Pancreas (tissue), 10 donors: ENCODE measurements at regions not wholly inside any gene's neighbourhood (a gene's known extent, or its start where the extent isn't known, plus 50 kb on each side); places are given as distances from the start of the nearest gene placed in this dataset.
A peak's percentile ranks its signal among the peaks of the same experiment; 100 is the strongest.

Source experiments
- ATAC-seq, 4 donors: fragments of 200-7000 bp; cut with Tn5 transposase; one replicate each; pipeline versions ENCODE4 v1.8.0 to v1.9.1; 2020; ENCODE audit warnings: mild to moderate bottlenecking in 4 of 4, moderate library complexity in 4 of 4
- DNase-seq, 6 donors: peaks; one replicate each; pipeline ENCODE4 v3.0.0-alpha.2; 2020
- FAIRE-seq: peaks from 2 replicates; lab custom pipeline; 2012; peaks lifted over from hg19 to GRCh38; lab: Jason Lieb, UNC
- H3K27ac ChIP-seq, 4 donors: fragments of 200-600 bp; sonication (generic); 1 replicate in 3 of 4; 2 replicates in 1 of 4; pipeline versions ENCODE4 v1.5.0 to v1.8.0; 2020
- H3K27me3 ChIP-seq, 4 donors: fragments of 200-600 bp; one replicate each; pipeline ENCODE4 v1.8.0; 2021
- H3K36me3 ChIP-seq, 3 donors: fragments of 200-600 bp; sonication (generic) in 1 of 3; one replicate each; pipeline versions ENCODE4 v1.5.0 to v1.8.0; 2020 to 2021
- H3K4me1 ChIP-seq, 3 donors: fragments of 200-600 bp; one replicate each; pipeline ENCODE4 v1.8.0; 2021
- H3K4me3 ChIP-seq, 4 donors: fragments of 200-600 bp; sonication (generic) in 2 of 4; one replicate each; pipeline versions ENCODE4 v1.5.0 to v1.8.0; 2020 to 2021
- H3K9me3 ChIP-seq, 4 donors: fragments of 200-600 bp; one replicate each; pipeline ENCODE4 v1.8.0; 2021
- WGBS, 2 donors: extraction: QIAGEN DNeasy Blood & Tissue Kit; methylation state at CpG; one replicate each; pipeline ENCODE4 v1.1.7; 2013; 5-methylcytosine and 5-hydroxymethylcytosine counted together
- intact Hi-C, 3 donors: fragments of 100-400 bp; cut with DNase I; formaldehyde crosslinking; loops; one replicate each; pipeline versions ENCODE4 v1.11.1 to v1.14.2; 2022
- TF ChIP-seq, protein P1 (sequence below), 4 donors: fragments of 200-600 bp; sonication (generic) in 3 of 4; IDR thresholded peaks; one replicate each; pipeline versions ENCODE4 v1.5.0 to v1.8.0; 2021; ENCODE audit warnings: antibody characterized with exemption in 4 of 4
- donor health status: healthy with polysubstance abuse.
- donor health status: DM: no; HTN: no; CAD: no; lungs with moderate emphysema.
- donor health status: DM: no; HTN: no; CAD: no.
- donor health status: control.
- donor health status: control.
- donor health status: Bipolar disorder and iron deficiency.
- donor health status: DM: yes; HTN: yes; CAD: no.
- donor health status: DM: no; HTN: no; CAD: no.
- donor health status: DM: no; HTN: no; CAD: no.
- donor health status: DM: yes; HTN: yes; CAD: no.

DNA sequence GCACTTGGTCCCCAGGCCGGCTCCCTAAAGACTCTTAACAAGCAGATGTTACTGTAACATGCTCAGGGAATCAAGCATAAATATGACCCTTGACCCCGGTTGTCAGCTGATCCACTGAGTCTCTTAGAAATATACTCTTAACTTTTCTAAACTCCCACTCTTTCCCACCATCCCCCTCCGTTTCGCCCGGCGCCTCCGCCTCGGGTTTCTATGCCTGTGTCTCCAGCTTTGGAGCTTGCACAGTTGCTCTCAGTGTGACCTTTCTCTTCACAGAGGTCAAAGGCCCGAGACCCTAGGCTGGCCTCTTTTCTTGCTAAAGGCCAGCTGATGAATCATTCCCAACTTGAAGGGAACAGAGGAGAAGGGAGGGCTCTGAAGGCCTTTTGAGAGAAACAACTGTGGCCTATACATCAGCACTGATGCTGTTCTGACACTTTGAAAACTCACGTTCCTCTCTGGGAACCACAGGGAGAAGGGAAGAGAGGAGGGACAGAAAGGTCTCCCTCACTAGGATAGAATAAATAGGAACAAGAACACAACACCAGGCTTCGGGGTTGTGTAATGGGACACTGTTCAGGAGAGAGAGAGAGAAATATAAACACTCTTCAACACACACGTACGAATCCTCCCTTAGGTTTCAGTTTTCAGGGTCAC, 484.5 kb upstream of the NR2F2 start:
- intact Hi-C loops, result no loop called here
- TF ChIP-seq, protein P1, sequence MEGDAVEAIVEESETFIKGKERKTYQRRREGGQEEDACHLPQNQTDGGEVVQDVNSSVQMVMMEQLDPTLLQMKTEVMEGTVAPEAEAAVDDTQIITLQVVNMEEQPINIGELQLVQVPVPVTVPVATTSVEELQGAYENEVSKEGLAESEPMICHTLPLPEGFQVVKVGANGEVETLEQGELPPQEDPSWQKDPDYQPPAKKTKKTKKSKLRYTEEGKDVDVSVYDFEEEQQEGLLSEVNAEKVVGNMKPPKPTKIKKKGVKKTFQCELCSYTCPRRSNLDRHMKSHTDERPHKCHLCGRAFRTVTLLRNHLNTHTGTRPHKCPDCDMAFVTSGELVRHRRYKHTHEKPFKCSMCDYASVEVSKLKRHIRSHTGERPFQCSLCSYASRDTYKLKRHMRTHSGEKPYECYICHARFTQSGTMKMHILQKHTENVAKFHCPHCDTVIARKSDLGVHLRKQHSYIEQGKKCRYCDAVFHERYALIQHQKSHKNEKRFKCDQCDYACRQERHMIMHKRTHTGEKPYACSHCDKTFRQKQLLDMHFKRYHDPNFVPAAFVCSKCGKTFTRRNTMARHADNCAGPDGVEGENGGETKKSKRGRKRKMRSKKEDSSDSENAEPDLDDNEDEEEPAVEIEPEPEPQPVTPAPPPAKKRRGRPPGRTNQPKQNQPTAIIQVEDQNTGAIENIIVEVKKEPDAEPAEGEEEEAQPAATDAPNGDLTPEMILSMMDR (IDR thresholded peaks at IDR 0.05), result no peak
- no peak overlapping the region for H3K4me3 ChIP-seq
- no peaks in the 10 kb centered on the region for H3K9me3 ChIP-seq
- FAIRE-seq (no peak), DNase-seq (peak in 2 of 6 donors; percentile 4 to 15), ATAC-seq (no peak)
- WGBS, 2 donors, result 68 to 71% methylated on average over 13 of the region's 13 CpGs
- H3K4me1 ChIP-seq, result no peaks in the 10 kb centered on the region
- no peaks in the 10 kb centered on the region for H3K27me3 ChIP-seq
- H3K36me3 ChIP-seq, result no peaks in the 10 kb centered on the region
- H3K27ac ChIP-seq, result no peak overlapping the region

DNA sequence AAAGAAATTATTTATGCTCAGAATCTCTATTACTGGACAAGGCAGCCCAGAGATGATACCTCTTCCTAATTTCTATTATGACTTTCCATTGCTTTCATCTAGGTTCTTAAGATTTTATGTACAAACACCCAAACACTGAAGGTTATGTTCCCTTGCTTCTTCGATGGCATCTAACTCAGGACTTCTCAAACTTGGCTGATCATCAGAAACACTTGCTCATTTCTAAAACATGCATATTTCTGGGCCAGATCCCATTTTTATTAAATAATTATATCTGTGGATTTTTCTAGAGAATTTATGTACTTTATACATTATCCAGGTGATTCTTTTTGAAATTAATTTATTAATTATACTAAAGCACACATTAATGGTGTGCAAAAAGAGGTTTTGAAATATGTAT, 482.4 kb upstream of the NR2F2 start:
- Histone ChIP-seq H3K27me3 (no peaks in the 10 kb centered on the region), H3K4me1 (no peaks in the 10 kb centered on the region), H3K4me3 (no peak overlapping the region), H3K9me3 (no peaks in the 10 kb centered on the region), H3K36me3 (no peaks in the 10 kb centered on the region), H3K27ac (no peak overlapping the region)
- intact Hi-C loops, result no loop called here
- TF ChIP-seq, protein P1 (IDR thresholded peaks at IDR 0.05), result no peak
- no peak for ATAC-seq
- DNase-seq, result no peak
- FAIRE-seq, result no peak
- 47 to 75% methylated on average over 1 of the region's 1 CpG for WGBS, 2 donors

DNA sequence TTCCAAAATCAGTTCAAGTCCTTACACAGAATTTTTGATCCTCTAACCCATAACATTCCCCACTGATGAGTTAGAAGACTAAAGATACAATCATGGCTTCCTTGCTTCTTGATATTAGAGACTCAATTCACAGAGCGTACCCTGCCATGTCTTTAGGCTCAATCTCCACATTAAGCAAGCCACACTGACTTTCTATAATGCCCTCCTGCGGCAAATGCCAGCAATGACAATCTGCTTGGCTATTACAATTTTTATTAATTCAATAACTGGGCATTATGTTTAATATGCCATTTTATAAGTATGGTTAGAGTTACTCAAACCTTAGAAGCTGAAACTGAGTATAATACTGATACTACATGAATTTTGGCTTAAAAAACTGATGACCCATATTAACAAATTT, 479.7 kb upstream of the NR2F2 start:
- Histone ChIP-seq H3K4me1 (no peaks in the 10 kb centered on the region), H3K36me3 (no peaks in the 10 kb centered on the region), H3K27me3 (no peaks in the 10 kb centered on the region), H3K27ac (no peak overlapping the region), H3K9me3 (no peaks in the 10 kb centered on the region), H3K4me3 (no peak overlapping the region)
- TF ChIP-seq, protein P1 (IDR thresholded peaks at IDR 0.05), result no peak
- DNase-seq (no peak), FAIRE-seq (no peak), ATAC-seq (no peak)
- intact Hi-C loops, result no loop called here
- WGBS, 2 donors, result 87 to 88% methylated on average over 2 of the region's 2 CpGs

DNA sequence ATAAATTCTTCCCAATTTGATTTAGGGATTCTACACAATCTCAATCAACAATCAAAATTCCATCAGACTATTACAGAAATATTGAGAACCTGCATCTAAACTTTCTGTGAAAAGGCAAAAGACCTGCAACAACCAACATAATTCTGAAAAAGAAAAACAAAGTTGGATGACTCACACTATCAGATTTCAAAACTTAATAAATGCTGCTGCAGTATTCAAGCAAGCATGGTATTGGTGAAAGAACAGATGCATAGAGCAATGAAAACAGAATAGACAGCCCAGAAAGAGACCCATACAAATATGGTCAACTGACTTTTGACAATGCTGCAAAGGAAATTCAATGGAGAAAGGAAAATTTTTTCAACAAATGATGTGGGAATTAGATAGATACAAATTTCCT, 477.1 kb upstream of the NR2F2 start:
- intact Hi-C loops, result no loop called here
- TF ChIP-seq, protein P1 (IDR thresholded peaks at IDR 0.05), result no peak
- FAIRE-seq, result no peak

DNA sequence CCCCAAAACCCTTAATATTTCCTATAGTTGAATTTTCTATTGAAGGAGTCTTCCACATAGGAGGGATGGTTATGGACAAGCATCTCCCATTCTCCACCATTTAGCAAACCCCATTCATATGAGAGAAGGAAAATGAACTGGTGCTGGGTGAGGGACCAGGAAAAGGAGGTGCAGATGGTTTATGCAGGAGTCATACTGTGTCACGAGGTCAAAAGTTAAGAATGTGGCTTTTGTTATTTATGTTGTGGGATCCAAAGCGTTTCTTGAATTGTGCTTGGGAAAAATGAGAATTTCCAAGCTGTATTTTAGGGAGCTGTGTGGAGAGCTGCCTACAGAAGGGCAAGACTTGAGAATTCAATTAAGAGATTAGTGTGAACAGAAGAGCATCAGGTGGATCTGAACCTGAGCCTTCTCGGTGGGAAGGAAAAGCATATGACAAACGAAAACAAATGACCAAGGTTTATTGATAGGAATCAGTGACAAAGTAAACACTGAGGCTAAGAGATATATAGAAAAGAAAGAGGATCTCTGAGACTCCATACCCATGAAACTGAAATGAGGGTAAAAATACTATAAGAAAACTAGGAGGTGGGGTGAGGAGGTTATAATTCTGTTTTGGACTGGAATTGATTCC, 473.3 kb upstream of the NR2F2 start:
- no peak for ATAC-seq
- WGBS, 2 donors, result 40 to 52% methylated on average over 4 of the region's 4 CpGs

More for the DNA sequence above, 477.1 kb upstream of the NR2F2 start:
- ATAC-seq (no peak), DNase-seq (no peak)
- Histone ChIP-seq H3K4me3 (no peak overlapping the region), H3K36me3 (no peaks in the 10 kb centered on the region), H3K9me3 (no peaks in the 10 kb centered on the region), H3K4me1 (no peaks in the 10 kb centered on the region), H3K27me3 (no peaks in the 10 kb centered on the region), H3K27ac (no peak overlapping the region)

More for the DNA sequence above, 473.3 kb upstream of the NR2F2 start:
- H3K4me1 ChIP-seq, result no peaks in the 10 kb centered on the region
- intact Hi-C loops, result no loop called here
- no peaks in the 10 kb centered on the region for H3K27me3 ChIP-seq
- no peaks in the 10 kb centered on the region for H3K36me3 ChIP-seq
- H3K9me3 ChIP-seq, result no peaks in the 10 kb centered on the region
- DNase-seq, result no peak
- H3K27ac ChIP-seq, result no peak overlapping the region
- TF ChIP-seq, protein P1 (IDR thresholded peaks at IDR 0.05), result no peak
- no peak overlapping the region for H3K4me3 ChIP-seq
- no peak for FAIRE-seq
